ENCODE measurements at regions not wholly inside any gene's neighbourhood (a gene's known extent, or its start where the extent isn't known, plus 50 kb on each side); places are given as distances from the start of the nearest gene placed in this dataset.

- Histone ChIP-seq H2BK15ac (ENCODE audit: low read length) (no peak overlapping the region), H3K36me3 (replicated peaks in 1 of 2; ENCODE audit: control insufficient read depth in 2 of 2, insufficient read depth in 2 of 2, low read length in 2 of 2) (no peaks in the 10 kb centered on the region), H3K4ac (ENCODE audit: low read length) (no peak overlapping the region), H4K8ac (ENCODE audit: low read depth, low read length) (no peak overlapping the region), H3K4me3 (ENCODE audit: low read length in 2 of 2) (no peak overlapping the region), H3K27ac (replicated peaks; ENCODE audit: low read length) (no peak overlapping the region), H2AFZ (ENCODE audit: low read length) (no peak overlapping the region), H2BK12ac (ENCODE audit: low read length) (no peak overlapping the region), H3K4me2 (ENCODE audit: insufficient read depth, low read length, poor library complexity, severe bottlenecking) (no peak overlapping the region), H3K14ac (ENCODE audit: low read length) (no peak overlapping the region), H4K91ac (ENCODE audit: low read depth, low read length, poor library complexity) (no peak overlapping the region), H3K4me1 (ENCODE audit: control insufficient read depth in 2 of 2, insufficient read depth in 1 of 2, low read depth in 1 of 2, low read length in 2 of 2) (peaks cover 0 to 2% of the 10 kb centered on the region in 2 donors), H3K9me3 (replicated peaks in 1 of 2; ENCODE audit: control insufficient read depth in 2 of 2, insufficient read depth in 1 of 2, low read depth in 1 of 2, low read length in 2 of 2) (peaks cover 0 to 5% of the 10 kb centered on the region in 2 donors), H3K27me3 (ENCODE audit: control insufficient read depth in 3 of 3, insufficient read depth in 3 of 3, low read depth in 1 of 3, low read length in 3 of 3) (no peaks in the 10 kb centered on the region), H2BK120ac (ENCODE audit: low read depth, low read length) (no peak overlapping the region), H3K9ac (ENCODE audit: low read depth, low read length, poor library complexity) (no peak overlapping the region), H3K18ac (ENCODE audit: low read length) (no peak overlapping the region), H3K23ac (ENCODE audit: low read depth, low read length, poor library complexity) (no peak overlapping the region), H2AK5ac (ENCODE audit: low read depth, low read length) (no peak overlapping the region), H2BK5ac (ENCODE audit: low read length) (no peak overlapping the region), H3K79me1 (ENCODE audit: low read depth, low read length) (no peaks in the 10 kb centered on the region)
- DNase-seq (ENCODE audit: low spot score): no peak
These were observed 601.8 kb downstream of the TMEM182 start for GRCh38 chr2:103363639-103364038.

GRCh38 chr2:103364177-103364576 lies 602.3 kb downstream of the TMEM182 start:
- H4K8ac ChIP-seq (ENCODE audit: low read depth, low read length): no peak overlapping the region
- no peak overlapping the region for H3K4me3 ChIP-seq (ENCODE audit: low read length in 2 of 2)
- no CpG with 5 or more reads among the region's 4 CpGs for WGBS, 2 donors (ENCODE audit: extremely low coverage in 2 of 2, insufficient read length in 2 of 2, insufficient replicate concordance in 1 of 2)
- H2BK120ac ChIP-seq (ENCODE audit: low read depth, low read length): no peak overlapping the region
- H3K79me1 ChIP-seq (ENCODE audit: low read depth, low read length): no peaks in the 10 kb centered on the region
- no peak overlapping the region for H3K23ac ChIP-seq (ENCODE audit: low read depth, low read length, poor library complexity)
- DNase-seq (ENCODE audit: low spot score): no peak
- no peak overlapping the region for H3K4ac ChIP-seq (ENCODE audit: low read length)
- no peak overlapping the region for H4K91ac ChIP-seq (ENCODE audit: low read depth, low read length, poor library complexity)
- H3K27ac ChIP-seq (replicated peaks; ENCODE audit: low read length): no peak overlapping the region
- no peak overlapping the region for H3K4me2 ChIP-seq (ENCODE audit: insufficient read depth, low read length, poor library complexity, severe bottlenecking)
- H2BK5ac ChIP-seq (ENCODE audit: low read length): no peak overlapping the region
- H3K9ac ChIP-seq (ENCODE audit: low read depth, low read length, poor library complexity): no peak overlapping the region
- no peak overlapping the region for H2BK12ac ChIP-seq (ENCODE audit: low read length)
- H3K14ac ChIP-seq (ENCODE audit: low read length): no peak overlapping the region
- H2AK5ac ChIP-seq (ENCODE audit: low read depth, low read length): no peak overlapping the region
- H2AFZ ChIP-seq (ENCODE audit: low read length): peak overlapping the region; percentile 39
- no peaks in the 10 kb centered on the region for H3K36me3 ChIP-seq (replicated peaks in 1 of 2; ENCODE audit: control insufficient read depth in 2 of 2, insufficient read depth in 2 of 2, low read length in 2 of 2)
- no peaks in the 10 kb centered on the region for H3K9me3 ChIP-seq (replicated peaks in 1 of 2; ENCODE audit: control insufficient read depth in 2 of 2, insufficient read depth in 1 of 2, low read depth in 1 of 2, low read length in 2 of 2)
- no peaks in the 10 kb centered on the region for H3K27me3 ChIP-seq (ENCODE audit: control insufficient read depth in 3 of 3, insufficient read depth in 3 of 3, low read depth in 1 of 3, low read length in 3 of 3)
- peaks cover 0 to 2% of the 10 kb centered on the region in 2 donors for H3K4me1 ChIP-seq (ENCODE audit: control insufficient read depth in 2 of 2, insufficient read depth in 1 of 2, low read depth in 1 of 2, low read length in 2 of 2)
- no peak overlapping the region for H3K18ac ChIP-seq (ENCODE audit: low read length)
- no peak overlapping the region for H2BK15ac ChIP-seq (ENCODE audit: low read length)

- no peak overlapping the region for H3K9ac ChIP-seq (ENCODE audit: low read depth, low read length, poor library complexity)
- H2AK5ac ChIP-seq (ENCODE audit: low read depth, low read length): no peak overlapping the region
- no peak overlapping the region for H2AFZ ChIP-seq (ENCODE audit: low read length)
- no peaks in the 10 kb centered on the region for H3K79me1 ChIP-seq (ENCODE audit: low read depth, low read length)
- H3K27me3 ChIP-seq (ENCODE audit: control insufficient read depth in 3 of 3, insufficient read depth in 3 of 3, low read depth in 1 of 3, low read length in 3 of 3): no peaks in the 10 kb centered on the region
- no CpG with 5 or more reads among the region's 4 CpGs for WGBS, 2 donors (ENCODE audit: extremely low coverage in 2 of 2, insufficient read length in 2 of 2, insufficient replicate concordance in 1 of 2)
- no peaks in the 10 kb centered on the region for H3K36me3 ChIP-seq (replicated peaks in 1 of 2; ENCODE audit: control insufficient read depth in 2 of 2, insufficient read depth in 2 of 2, low read length in 2 of 2)
- no peak overlapping the region for H4K91ac ChIP-seq (ENCODE audit: low read depth, low read length, poor library complexity)
- H3K18ac ChIP-seq (ENCODE audit: low read length): no peak overlapping the region
- DNase-seq (ENCODE audit: low spot score): no peak
- no peak overlapping the region for H3K23ac ChIP-seq (ENCODE audit: low read depth, low read length, poor library complexity)
- H2BK5ac ChIP-seq (ENCODE audit: low read length): no peak overlapping the region
- H3K9me3 ChIP-seq (replicated peaks in 1 of 2; ENCODE audit: control insufficient read depth in 2 of 2, insufficient read depth in 1 of 2, low read depth in 1 of 2, low read length in 2 of 2): no peaks in the 10 kb centered on the region
- H2BK15ac ChIP-seq (ENCODE audit: low read length): no peak overlapping the region
- H2BK12ac ChIP-seq (ENCODE audit: low read length): no peak overlapping the region
- no peak overlapping the region for H3K4me3 ChIP-seq (ENCODE audit: low read length in 2 of 2)
- H4K8ac ChIP-seq (ENCODE audit: low read depth, low read length): no peak overlapping the region
- H3K4me2 ChIP-seq (ENCODE audit: insufficient read depth, low read length, poor library complexity, severe bottlenecking): no peak overlapping the region
- H3K27ac ChIP-seq (replicated peaks; ENCODE audit: low read length): no peak overlapping the region
- peaks cover 0 to 2% of the 10 kb centered on the region in 2 donors for H3K4me1 ChIP-seq (ENCODE audit: control insufficient read depth in 2 of 2, insufficient read depth in 1 of 2, low read depth in 1 of 2, low read length in 2 of 2)
- H3K14ac ChIP-seq (ENCODE audit: low read length): no peak overlapping the region
- no peak overlapping the region for H3K4ac ChIP-seq (ENCODE audit: low read length)
- no peak overlapping the region for H2BK120ac ChIP-seq (ENCODE audit: low read depth, low read length)
These were observed 603.2 kb downstream of the TMEM182 start for GRCh38 chr2:103365071-103365470.

- H2BK5ac ChIP-seq (ENCODE audit: low read length): no peak overlapping the region
- no peak overlapping the region for H3K4me2 ChIP-seq (ENCODE audit: insufficient read depth, low read length, poor library complexity, severe bottlenecking)
- no peak overlapping the region for H2AK5ac ChIP-seq (ENCODE audit: low read depth, low read length)
- H3K23ac ChIP-seq (ENCODE audit: low read depth, low read length, poor library complexity): no peak overlapping the region
- no peak overlapping the region for H3K4me3 ChIP-seq (ENCODE audit: low read length in 2 of 2)
- no peak overlapping the region for H3K4ac ChIP-seq (ENCODE audit: low read length)
- H3K4me1 ChIP-seq (ENCODE audit: control insufficient read depth in 2 of 2, insufficient read depth in 1 of 2, low read depth in 1 of 2, low read length in 2 of 2): peaks cover 4 to 7% of the 10 kb centered on the region in 2 donors
- no peak overlapping the region for H2AFZ ChIP-seq (ENCODE audit: low read length)
- no peak overlapping the region for H3K14ac ChIP-seq (ENCODE audit: low read length)
- no peak overlapping the region for H2BK12ac ChIP-seq (ENCODE audit: low read length)
- WGBS, 2 donors (ENCODE audit: extremely low coverage in 2 of 2, insufficient read length in 2 of 2, insufficient replicate concordance in 1 of 2): 100% methylated on average over 1 of the region's 4 CpGs; no CpG with 5 or more reads in 1 of the 2 donors
- H3K9me3 ChIP-seq (replicated peaks in 1 of 2; ENCODE audit: control insufficient read depth in 2 of 2, insufficient read depth in 1 of 2, low read depth in 1 of 2, low read length in 2 of 2): no peaks in the 10 kb centered on the region
- no peak for DNase-seq (ENCODE audit: low spot score)
- H3K27me3 ChIP-seq (ENCODE audit: control insufficient read depth in 3 of 3, insufficient read depth in 3 of 3, low read depth in 1 of 3, low read length in 3 of 3): no peaks in the 10 kb centered on the region
- H3K9ac ChIP-seq (ENCODE audit: low read depth, low read length, poor library complexity): no peak overlapping the region
- no peak overlapping the region for H4K91ac ChIP-seq (ENCODE audit: low read depth, low read length, poor library complexity)
- no peak overlapping the region for H4K8ac ChIP-seq (ENCODE audit: low read depth, low read length)
- no peaks in the 10 kb centered on the region for H3K79me1 ChIP-seq (ENCODE audit: low read depth, low read length)
- no peak overlapping the region for H2BK15ac ChIP-seq (ENCODE audit: low read length)
- H3K18ac ChIP-seq (ENCODE audit: low read length): no peak overlapping the region
- H2BK120ac ChIP-seq (ENCODE audit: low read depth, low read length): no peak overlapping the region
- no peaks in the 10 kb centered on the region for H3K36me3 ChIP-seq (replicated peaks in 1 of 2; ENCODE audit: control insufficient read depth in 2 of 2, insufficient read depth in 2 of 2, low read length in 2 of 2)
- H3K27ac ChIP-seq (replicated peaks; ENCODE audit: low read length): no peak overlapping the region
These were observed 606.0 kb downstream of the TMEM182 start for GRCh38 chr2:103367877-103368276.

Measured in neuronal stem cell (in vitro differentiated cells).